HG03039 (cell line): ENCODE measurements at regions not wholly inside any gene's neighbourhood (a gene's known extent, or its start where the extent isn't known, plus 50 kb on each side); places are given as distances from the start of the nearest gene placed in this dataset.

Experiments used
- ATAC-seq: cut with Tn5 transposase; IDR thresholded peaks from one replicate; pipeline ENCODE4 v1.9.1; 2021; ENCODE audit warnings: mild to moderate bottlenecking, moderate library complexity; ENCODE audit not compliant: unreplicated experiment

GRCh38 chr5:167708449-167708848 is 583.0 kb upstream of the WWC1 start:
- ATAC-seq = no peak

- ATAC-seq = no peak
Measured at GRCh38 chr5:167709625-167710024, 581.8 kb upstream of the WWC1 start.

- ATAC-seq = no peak
Measured at GRCh38 chr5:167710444-167711073, 580.9 kb upstream of the WWC1 start.

GRCh38 chr5:167712986-167713585 is 578.4 kb upstream of the WWC1 start:
- no peak for ATAC-seq

GRCh38 chr5:167713896-167714295 is 577.5 kb upstream of the WWC1 start:
- no peak for ATAC-seq

GRCh38 chr5:167716126-167716775 is 575.2 kb upstream of the WWC1 start:
- ATAC-seq = no peak

- ATAC-seq = no peak
Measured at GRCh38 chr5:167720259-167720658, 571.2 kb upstream of the WWC1 start.

- ATAC-seq = no peak
Measured at GRCh38 chr5:167720676-167721260, 570.7 kb upstream of the WWC1 start.

- ATAC-seq = no peak
Measured at GRCh38 chr5:167721926-167722440, 569.5 kb upstream of the WWC1 start.

- ATAC-seq = peak; percentile 90
Measured at GRCh38 chr5:167723254-167723871, 568.1 kb upstream of the WWC1 start.

GRCh38 chr5:167725264-167725663 is 566.2 kb upstream of the WWC1 start:
- no peak for ATAC-seq

- no peak for ATAC-seq
Measured at GRCh38 chr5:167725741-167726140, 565.7 kb upstream of the WWC1 start.

- no peak for ATAC-seq
Measured at GRCh38 chr5:167726642-167727041, 564.8 kb upstream of the WWC1 start.

GRCh38 chr5:167730121-167730520 is 561.3 kb upstream of the WWC1 start:
- no peak for ATAC-seq

GRCh38 chr5:167730656-167731055 is 560.8 kb upstream of the WWC1 start:
- no peak for ATAC-seq

- ATAC-seq = no peak
Measured at GRCh38 chr5:167731951-167732350, 559.5 kb upstream of the WWC1 start.

GRCh38 chr5:167732499-167732898 is 558.9 kb upstream of the WWC1 start:
- no peak for ATAC-seq

GRCh38 chr5:167736992-167737391 is 554.5 kb upstream of the WWC1 start:
- ATAC-seq = no peak

GRCh38 chr5:167743695-167744464 is 547.6 kb upstream of the WWC1 start:
- ATAC-seq = no peak

- no peak for ATAC-seq
Measured at GRCh38 chr5:167745868-167746267, 545.6 kb upstream of the WWC1 start.

GRCh38 chr5:167750586-167750985 is 540.9 kb upstream of the WWC1 start:
- no peak for ATAC-seq
